Endothelial cell of umbilical vein (primary cell): ENCODE measurements at regions not wholly inside any gene's neighbourhood (a gene's known extent, or its start where the extent isn't known, plus 50 kb on each side); places are given as distances from the start of the nearest gene placed in this dataset.

Experiments
- BruUV-seq: library from RNA; stranded (reverse); fragments of 400-500 nt; replicated peaks from 2 replicates; lab custom pipeline; 2021; lab: Mats Ljungman, UMichigan
- CTCF ChIA-PET: fragments of 300-600, 350-600 bp; sonication (Branson Sonifier 250); formaldehyde crosslinking; loops from one replicate; lab custom pipeline; 2021; ENCODE audit warnings: antibody characterized with exemption, inconsistent platforms; lab: Charles Lee
- POLR2A ChIA-PET: fragments of 300-600, 350-600 bp; sonication (Branson Sonifier 250); formaldehyde crosslinking; loops from one replicate; lab custom pipeline; 2021; ENCODE audit warnings: antibody characterized with exemption, inconsistent platforms; lab: Charles Lee
- DNase-seq: peaks from one replicate; pipeline ENCODE4 v3.0.0-alpha.2; 2011; ENCODE audit warnings: low read depth, low spot score
- FAIRE-seq: peaks from 2 replicates; lab custom pipeline; 2011; peaks lifted over from hg19 to GRCh38; lab: Jason Lieb, UNC
- H2AFZ ChIP-seq: 2 replicates; pipeline ENCODE4 v1.6.0; 2012; ENCODE audit warnings: low read depth, low read length, control low read depth, inconsistent platforms
- H3K27ac ChIP-seq: 2 replicates; pipeline ENCODE4 v1.5.1; 2011; ENCODE audit warnings: low read depth, mild to moderate bottlenecking, control low read depth, low read length, moderate library complexity; ENCODE audit not compliant: insufficient read depth
- H3K27me3 ChIP-seq, 2 experiments: 2 replicates each; pipeline versions ENCODE4 v1.6.0 to v1.6.1; 2011; ENCODE audit warnings: low read length in 2 of 2, mixed read lengths in 1 of 2; ENCODE audit not compliant: control insufficient read depth in 2 of 2, insufficient read depth in 2 of 2
- H3K36me3 ChIP-seq, 2 experiments: 2 replicates in 1 of 2; 3 replicates in 1 of 2; pipeline ENCODE4 v1.5.1; 2011; ENCODE audit warnings: low read length in 2 of 2, mild to moderate bottlenecking in 1 of 2, moderate library complexity in 1 of 2; ENCODE audit not compliant: control insufficient read depth in 2 of 2, insufficient read depth in 2 of 2; ENCODE audit errors: extremely low read depth in 1 of 2
- H3K4me1 ChIP-seq: 3 replicates; pipeline ENCODE4 v1.5.1; 2011; ENCODE audit warnings: mild to moderate bottlenecking, low read length; ENCODE audit not compliant: control insufficient read depth, insufficient read depth; ENCODE audit errors: extremely low read depth
- H3K4me2 ChIP-seq: 2 replicates; pipeline ENCODE4 v1.6.1; 2011; ENCODE audit warnings: low read length, control low read depth, mixed read lengths; ENCODE audit not compliant: insufficient read depth
- H3K4me3 ChIP-seq, 3 experiments: fragments of 200-600 bp in 1 of 3; sonication (generic), shearing (Covaris generic) in 1 of 3; replicated peaks in 1 of 3; 2 replicates each; pipeline ENCODE4 v1.5.1; 2011 to 2016; ENCODE audit warnings: control low read depth in 3 of 3, low read length in 3 of 3, mild to moderate bottlenecking in 2 of 3, inconsistent platforms in 1 of 3, low read depth in 1 of 3, moderate library complexity in 1 of 3; ENCODE audit not compliant: insufficient read depth in 1 of 3
- H3K79me2 ChIP-seq: 2 replicates; pipeline ENCODE4 v1.6.0; 2012; ENCODE audit warnings: low read length, inconsistent platforms; ENCODE audit not compliant: control insufficient read depth, insufficient read depth
- H3K9ac ChIP-seq: replicated peaks from 2 replicates; pipeline ENCODE3; 2011; ENCODE audit warnings: low read length, control low read depth; ENCODE audit not compliant: insufficient read depth; ENCODE audit errors: extremely low read depth
- H3K9me1 ChIP-seq: replicated peaks from 3 replicates; pipeline ENCODE4 v1.6.0; 2011; ENCODE audit warnings: mild to moderate bottlenecking, low read length; ENCODE audit not compliant: control insufficient read depth, insufficient read depth; ENCODE audit errors: extremely low read depth
- H3K9me3 ChIP-seq: replicated peaks from 2 replicates; pipeline ENCODE4 v1.5.1; 2012; ENCODE audit warnings: low read length, inconsistent platforms; ENCODE audit not compliant: control insufficient read depth, insufficient read depth
- H4K20me1 ChIP-seq: replicated peaks from 2 replicates; pipeline ENCODE3; 2011; ENCODE audit warnings: mild to moderate bottlenecking, low read length; ENCODE audit not compliant: control insufficient read depth, insufficient read depth; ENCODE audit errors: extremely low read depth
- CTCF ChIP-seq, 2 donors: IDR thresholded peaks; 1 replicate in 1 of 2; 2 replicates in 1 of 2; pipeline ENCODE4 v1.5.1; 2011; ENCODE audit warnings: low read length in 2 of 2, mild to moderate bottlenecking in 2 of 2, moderate library complexity in 2 of 2, control low read depth in 1 of 2, inconsistent platforms in 1 of 2, low read depth in 1 of 2; ENCODE audit not compliant: insufficient read depth in 1 of 2; ENCODE audit errors: extremely low read depth in 1 of 2
- EZH2 ChIP-seq: IDR thresholded peaks from 2 replicates; pipeline ENCODE4 v1.6.1; 2012; ENCODE audit warnings: borderline replicate concordance, low read depth, mild to moderate bottlenecking, moderate library complexity, low read length, inconsistent platforms; ENCODE audit not compliant: severe bottlenecking
- FOS ChIP-seq: IDR thresholded peaks from 2 replicates; pipeline ENCODE4 v1.6.1; 2011; ENCODE audit warnings: mild to moderate bottlenecking, low read length, moderate library complexity, borderline replicate concordance; ENCODE audit not compliant: insufficient read depth
- GATA2 ChIP-seq: IDR thresholded peaks from 2 replicates; pipeline ENCODE4 v1.7.0; 2011; ENCODE audit warnings: low read depth, mild to moderate bottlenecking, moderate library complexity, mixed read lengths, low read length; ENCODE audit not compliant: insufficient read length, insufficient read depth
- JUN ChIP-seq: IDR thresholded peaks from 2 replicates; pipeline ENCODE4 v1.6.1; 2011; ENCODE audit warnings: borderline replicate concordance, low read depth; ENCODE audit not compliant: insufficient read length, insufficient read depth
- MAX ChIP-seq: IDR thresholded peaks from 2 replicates; pipeline ENCODE4 v1.6.1; 2011; ENCODE audit not compliant: insufficient read depth, insufficient read length
- MYC ChIP-seq: IDR thresholded peaks from one replicate; pipeline ENCODE4 v1.6.1; 2011; ENCODE audit warnings: mild to moderate bottlenecking, low read depth, low read length
- POLR2A ChIP-seq: IDR thresholded peaks from 2 replicates; pipeline ENCODE4 v1.6.1; 2012; ENCODE audit warnings: low read depth, mild to moderate bottlenecking, control low read depth, low read length
- POLR2AphosphoS5 ChIP-seq: IDR thresholded peaks from 2 replicates; pipeline ENCODE4 v1.6.1; 2012; ENCODE audit warnings: low read depth, mild to moderate bottlenecking, control low read depth, low read length, moderate library complexity; ENCODE audit not compliant: insufficient read depth
- dilution Hi-C: fragments of 300-500 bp; cut with MboI; formaldehyde crosslinking; loops from one replicate; pipeline ENCODE4 v1.15.0; 2019; ENCODE audit warnings: low sequenced_read_pairs; ENCODE audit not compliant: extremely low pct_ligation_motif_present
- intact Hi-C: fragments of 100-400 bp; cut with micrococcal nuclease; formaldehyde crosslinking; loops from one replicate; pipeline ENCODE4 v1.10.0; 2022

- Histone ChIP-seq H3K79me2 (no peaks in the 10 kb centered on the region), H3K9me3 (peaks cover 3% of the 10 kb centered on the region), H3K27ac (no peak overlapping the region), H3K9ac (no peak overlapping the region), H3K4me1 (no peaks in the 10 kb centered on the region), H3K4me2 (no peak overlapping the region), H3K36me3 (no peaks in the 10 kb centered on the region), H3K27me3 (no peaks in the 10 kb centered on the region), H2AFZ (no peak overlapping the region), H4K20me1 (no peaks in the 10 kb centered on the region), H3K9me1 (no peaks in the 10 kb centered on the region), H3K4me3 (no peak overlapping the region)
- TF ChIP-seq CTCF (IDR thresholded peaks at IDR 0.05; ENCODE audit: extremely low read depth in 1 of 2, insufficient read depth in 1 of 2, low read depth in 1 of 2, low read length in 2 of 2) (no peak), GATA2 (no peak), JUN (no peak), MAX (no peak), POLR2A (no peak), MYC (no peak), EZH2 (no peak), FOS (no peak), POLR2AphosphoS5 (no peak)
- ChIA-PET CTCF (no interaction called here), POLR2A (no interaction called here)
- no TSS peak for BruUV-seq
- dilution Hi-C loops, result no loop called here
- DNase-seq (no peak), FAIRE-seq (no peak)
- intact Hi-C loops, result no loop called here
Observed at GRCh38 chr7:49346195-49346899, 422.0 kb downstream of the CDC14C start.
